H9 (cell line): ENCODE measurements at regions not wholly inside any gene's neighbourhood (a gene's known extent, or its start where the extent isn't known, plus 50 kb on each side); places are given as distances from the start of the nearest gene placed in this dataset.

ENCODE experiments used
- DNase-seq: peaks from one replicate; pipeline ENCODE4 v3.0.0-alpha.2; 2017
- H2AFZ ChIP-seq: one replicate; pipeline ENCODE4 v1.6.1; 2013; ENCODE audit warnings: mild to moderate bottlenecking, low read length, control low read depth, moderate library complexity
- H2AK5ac ChIP-seq: 2 replicates; pipeline ENCODE4 v1.6.1; 2013; ENCODE audit warnings: low read length, control low read depth, mixed read lengths; ENCODE audit not compliant: insufficient read length
- H2BK120ac ChIP-seq: one replicate; pipeline ENCODE4 v1.6.1; 2013; ENCODE audit warnings: low read depth, mild to moderate bottlenecking, low read length, control low read depth, inconsistent platforms; ENCODE audit not compliant: poor library complexity, severe bottlenecking
- H2BK12ac ChIP-seq: 2 replicates; pipeline ENCODE4 v1.6.1; 2013; ENCODE audit warnings: low read length, control low read depth, mixed read lengths, low read depth; ENCODE audit not compliant: insufficient read length
- H2BK15ac ChIP-seq: 2 replicates; pipeline ENCODE4 v1.6.1; 2013; ENCODE audit warnings: low read depth, low read length, control low read depth
- H2BK20ac ChIP-seq: one replicate; pipeline ENCODE4 v1.6.1; 2013; ENCODE audit warnings: low read depth, mild to moderate bottlenecking, low read length, control low read depth, inconsistent platforms; ENCODE audit not compliant: poor library complexity, severe bottlenecking
- H2BK5ac ChIP-seq: 2 replicates; pipeline ENCODE4 v1.6.1; 2013; ENCODE audit warnings: low read length, control low read depth, mixed read lengths; ENCODE audit not compliant: insufficient read length
- H3K14ac ChIP-seq: 2 replicates; pipeline ENCODE4 v1.6.1; 2013; ENCODE audit warnings: low read length, control low read depth; ENCODE audit not compliant: insufficient read depth
- H3K18ac ChIP-seq: 2 replicates; pipeline ENCODE4 v1.6.1; 2013; ENCODE audit warnings: low read depth, mild to moderate bottlenecking, mixed read lengths, low read length, control low read depth; ENCODE audit not compliant: insufficient read length
- H3K23ac ChIP-seq: 2 replicates; pipeline ENCODE4 v1.6.1; 2013; ENCODE audit warnings: low read length, control low read depth, mixed read lengths, low read depth; ENCODE audit not compliant: insufficient read length
- H3K23me2 ChIP-seq: 2 replicates; pipeline ENCODE4 v1.6.1; 2013; ENCODE audit warnings: low read depth, mild to moderate bottlenecking, mixed read lengths, low read length, control low read depth; ENCODE audit not compliant: insufficient read length, poor library complexity, severe bottlenecking
- H3K27ac ChIP-seq: 2 replicates; pipeline ENCODE4 v1.5.1; 2013; ENCODE audit warnings: low read length, control low read depth, mixed read lengths, low read depth; ENCODE audit not compliant: insufficient read length
- H3K27me3 ChIP-seq: 2 replicates; pipeline ENCODE4 v1.6.1; 2013; ENCODE audit warnings: low read length, control low read depth, inconsistent platforms; ENCODE audit not compliant: insufficient read depth
- H3K4ac ChIP-seq: 2 replicates; pipeline ENCODE4 v1.6.1; 2013; ENCODE audit warnings: low read depth, mild to moderate bottlenecking, control low read depth, inconsistent platforms, low read length, moderate library complexity
- H3K4me1 ChIP-seq: 2 replicates; pipeline ENCODE4 v1.6.1; 2013; ENCODE audit warnings: low read length, control low read depth, inconsistent platforms; ENCODE audit not compliant: insufficient read depth
- H3K4me2 ChIP-seq: 2 replicates; pipeline ENCODE4 v1.6.1; 2013; ENCODE audit warnings: low read length, control low read depth, mixed read lengths; ENCODE audit not compliant: insufficient read length, insufficient read depth
- H3K56ac ChIP-seq: 2 replicates; pipeline ENCODE4 v1.6.1; 2013; ENCODE audit warnings: low read depth, mild to moderate bottlenecking, mixed read lengths, low read length, control low read depth; ENCODE audit not compliant: insufficient read length
- H3K79me1 ChIP-seq: 2 replicates; pipeline ENCODE4 v1.6.1; 2013; ENCODE audit warnings: low read depth, mild to moderate bottlenecking, moderate library complexity, low read length, control low read depth, inconsistent platforms; ENCODE audit not compliant: insufficient read depth, poor library complexity, severe bottlenecking
- H3K79me2 ChIP-seq: 2 replicates; pipeline ENCODE4 v1.6.1; 2013; ENCODE audit warnings: low read length, control low read depth, inconsistent platforms; ENCODE audit not compliant: insufficient read depth
- H3K9ac ChIP-seq: 2 replicates; pipeline ENCODE4 v1.6.1; 2013; ENCODE audit warnings: low read length, control low read depth, mixed read lengths; ENCODE audit not compliant: insufficient read length; ENCODE audit errors: extremely low read depth
- H3K9me3 ChIP-seq: one replicate; pipeline ENCODE4 v1.6.1; 2013; ENCODE audit warnings: low read depth, low read length, inconsistent platforms; ENCODE audit not compliant: control insufficient read depth
- H3T11ph ChIP-seq: one replicate; pipeline ENCODE4 v1.6.1; 2013; ENCODE audit warnings: mild to moderate bottlenecking, low read length, control low read depth, inconsistent platforms
- H4K20me1 ChIP-seq: one replicate; pipeline ENCODE4 v1.6.1; 2013; ENCODE audit not compliant: control insufficient read depth, insufficient read length, insufficient read depth
- H4K5ac ChIP-seq: 2 replicates; pipeline ENCODE4 v1.6.1; 2013; ENCODE audit warnings: low read depth, mild to moderate bottlenecking, mixed read lengths, low read length, control low read depth; ENCODE audit not compliant: insufficient read length
- H4K8ac ChIP-seq: replicated peaks from 2 replicates; pipeline ENCODE4 v1.6.1; 2013; ENCODE audit warnings: low read length, control low read depth, mixed read lengths, low read depth; ENCODE audit not compliant: insufficient read length
- H4K91ac ChIP-seq: 2 replicates; pipeline ENCODE4 v1.6.1; 2013; ENCODE audit warnings: low read depth, mild to moderate bottlenecking, moderate library complexity, mixed read lengths, low read length, control low read depth; ENCODE audit not compliant: insufficient read length
- H3K27ac Mint-ChIP-seq, 3 experiments: 2 replicates in 2 of 3; 3 replicates in 1 of 3; pipeline ENCODE4 v1.8.0; 2020 to 2021; ENCODE audit warnings: mixed read lengths in 3 of 3, mild to moderate bottlenecking in 1 of 3, moderate library complexity in 1 of 3
- H3K27me3 Mint-ChIP-seq: 2 replicates; pipeline ENCODE4 v1.8.0; 2021; ENCODE audit warnings: low read depth, mild to moderate bottlenecking, moderate library complexity, mixed read lengths
- H3K36me3 Mint-ChIP-seq, 3 experiments: 2 replicates in 2 of 3; 3 replicates in 1 of 3; pipeline ENCODE4 v1.8.0; 2020 to 2021; ENCODE audit warnings: low read depth in 3 of 3, mixed read lengths in 3 of 3; ENCODE audit not compliant: insufficient read depth in 1 of 3
- H3K4me1 Mint-ChIP-seq, 2 experiments: 2 replicates each; pipeline ENCODE4 v1.8.0; 2020; ENCODE audit warnings: mixed read lengths in 2 of 2
- H3K4me3 Mint-ChIP-seq, 2 experiments: 2 replicates in 1 of 2; 3 replicates in 1 of 2; pipeline ENCODE4 v1.8.0; 2020 to 2021; ENCODE audit warnings: mild to moderate bottlenecking in 2 of 2, mixed read lengths in 2 of 2, moderate library complexity in 1 of 2
- H3K9me3 Mint-ChIP-seq, 2 experiments: 2 replicates in 1 of 2; 3 replicates in 1 of 2; pipeline ENCODE4 v1.8.0; 2020; ENCODE audit warnings: mild to moderate bottlenecking in 2 of 2, mixed read lengths in 2 of 2, moderate library complexity in 1 of 2
- WGBS: extraction: QIAGEN DNeasy Blood & Tissue Kit; methylation state at CpG from one replicate; pipeline ENCODE4 v1.1.7; 2013; ENCODE audit warnings: missing lambda C conversion rate, low lambda C conversion rate, mixed read lengths; ENCODE audit not compliant: insufficient read length; ENCODE audit errors: extremely low coverage; 5-methylcytosine and 5-hydroxymethylcytosine counted together
- TF ChIP-seq, protein P1 (sequence below): fragments of 200-600 bp; sonication (generic); conservative IDR thresholded peaks from 3 replicates; pipeline ENCODE4 v1.8.0; 2021; ENCODE audit warnings: antibody characterized with exemption, mild to moderate bottlenecking

DNA sequence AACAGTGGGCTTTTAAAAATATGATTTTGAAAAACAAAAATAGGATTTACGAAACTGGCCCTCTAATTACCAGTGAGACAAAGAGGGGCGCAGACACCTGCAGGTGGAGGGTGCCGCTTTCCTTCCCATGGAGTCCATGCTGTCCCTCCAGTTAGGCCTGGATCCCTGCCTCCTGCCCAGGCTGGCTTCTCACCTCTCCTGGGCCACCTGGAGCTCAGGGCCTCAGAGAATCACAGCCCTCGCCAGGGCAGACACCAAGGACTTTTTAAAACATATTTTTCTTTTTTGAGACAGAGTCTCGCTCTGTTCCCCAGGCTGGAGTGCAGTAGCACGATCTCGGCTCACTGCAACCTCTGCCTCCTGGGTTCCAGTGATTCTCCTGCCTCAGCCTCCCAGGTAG lies 1437.2 kb downstream of the TBC1D22A start:
- no peak overlapping the region for H2AFZ ChIP-seq
- H3K27me3 Mint-ChIP-seq: peaks cover 5% of the 10 kb centered on the region; the same call in 1 of the 2 replicates

More for the DNA sequence above, 1437.2 kb downstream of the TBC1D22A start:
- no peaks in the 10 kb centered on the region for H3K36me3 Mint-ChIP-seq
- H3K79me2 ChIP-seq: no peaks in the 10 kb centered on the region
- no peak overlapping the region for H3K56ac ChIP-seq
- peak overlapping the region; percentile 80 for H2BK120ac ChIP-seq
- no peaks in the 10 kb centered on the region for H4K20me1 ChIP-seq
- H4K91ac ChIP-seq: no peak overlapping the region
- H3K4ac ChIP-seq: no peak overlapping the region
- H3K23me2 ChIP-seq: no peaks in the 10 kb centered on the region
- no CpG with 5 or more reads among the region's 7 CpGs for WGBS
- H2BK5ac ChIP-seq: no peak overlapping the region
- H3K9me3 Mint-ChIP-seq: no peaks in the 10 kb centered on the region; a peak in 1 of 5 replicates
- H3K27ac ChIP-seq: no peak overlapping the region
- DNase-seq: no peak
- H3K18ac ChIP-seq: no peak overlapping the region
- no peak overlapping the region for H2AK5ac ChIP-seq
- H3K9me3 ChIP-seq: no peaks in the 10 kb centered on the region
- H4K5ac ChIP-seq: no peak overlapping the region
- no peak overlapping the region for H3T11ph ChIP-seq
- peaks cover 10% of the 10 kb centered on the region; the same call in 1 of the 2 replicates for H3K4me1 ChIP-seq
- H3K4me3 Mint-ChIP-seq: no peak overlapping the region
- H2BK20ac ChIP-seq: no peak overlapping the region
- H3K27me3 ChIP-seq: no peaks in the 10 kb centered on the region
- no peak overlapping the region for H3K23ac ChIP-seq
- H3K4me1 Mint-ChIP-seq: peaks cover 9 to 14% of the 10 kb centered on the region in 2 experiments
- H3K27ac Mint-ChIP-seq: no peak overlapping the region
- no peak overlapping the region for H3K9ac ChIP-seq
- no peak overlapping the region for H2BK12ac ChIP-seq
- H3K4me2 ChIP-seq: no peak overlapping the region
- H3K14ac ChIP-seq: 0 out of 2 replicates have a peak overlapping the region, but pooled peaks have one; percentile 40
- no peak overlapping the region for H4K8ac ChIP-seq
- no peak overlapping the region for H2BK15ac ChIP-seq
- TF ChIP-seq, protein P1, sequence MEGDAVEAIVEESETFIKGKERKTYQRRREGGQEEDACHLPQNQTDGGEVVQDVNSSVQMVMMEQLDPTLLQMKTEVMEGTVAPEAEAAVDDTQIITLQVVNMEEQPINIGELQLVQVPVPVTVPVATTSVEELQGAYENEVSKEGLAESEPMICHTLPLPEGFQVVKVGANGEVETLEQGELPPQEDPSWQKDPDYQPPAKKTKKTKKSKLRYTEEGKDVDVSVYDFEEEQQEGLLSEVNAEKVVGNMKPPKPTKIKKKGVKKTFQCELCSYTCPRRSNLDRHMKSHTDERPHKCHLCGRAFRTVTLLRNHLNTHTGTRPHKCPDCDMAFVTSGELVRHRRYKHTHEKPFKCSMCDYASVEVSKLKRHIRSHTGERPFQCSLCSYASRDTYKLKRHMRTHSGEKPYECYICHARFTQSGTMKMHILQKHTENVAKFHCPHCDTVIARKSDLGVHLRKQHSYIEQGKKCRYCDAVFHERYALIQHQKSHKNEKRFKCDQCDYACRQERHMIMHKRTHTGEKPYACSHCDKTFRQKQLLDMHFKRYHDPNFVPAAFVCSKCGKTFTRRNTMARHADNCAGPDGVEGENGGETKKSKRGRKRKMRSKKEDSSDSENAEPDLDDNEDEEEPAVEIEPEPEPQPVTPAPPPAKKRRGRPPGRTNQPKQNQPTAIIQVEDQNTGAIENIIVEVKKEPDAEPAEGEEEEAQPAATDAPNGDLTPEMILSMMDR: no peak
- H3K79me1 ChIP-seq: no peaks in the 10 kb centered on the region
